SK-N-SH treated with all-trans-retinoic acid at 6 μM for 48 hours (cell line): ENCODE measurements at regions not wholly inside any gene's neighbourhood (a gene's known extent, or its start where the extent isn't known, plus 50 kb on each side); places are given as distances from the start of the nearest gene placed in this dataset.

Experiments
- ARNTL ChIP-seq: fragments of 450-650 bp; formaldehyde crosslinking; IDR thresholded peaks from 2 replicates; pipeline ENCODE4 v1.5.0; 2020; ENCODE audit warnings: low read depth, mild to moderate bottlenecking, moderate library complexity, borderline replicate concordance
- ESRRG ChIP-seq: fragments of 250-450 bp; sonication (Bioruptor Pico); IDR thresholded peaks from 2 replicates; pipeline ENCODE4 v1.6.1; 2021; ENCODE audit warnings: mild to moderate bottlenecking
- ISL1 ChIP-seq: fragments of 250-450 bp; sonication (Bioruptor Pico); IDR thresholded peaks from 2 replicates; pipeline ENCODE4 v2.1.2; 2022; ENCODE audit warnings: mild to moderate bottlenecking, moderate library complexity
- PPARA ChIP-seq: fragments of 250-450 bp; sonication (Bioruptor Pico); IDR thresholded peaks from 2 replicates; pipeline ENCODE4 v1.5.0; 2020; ENCODE audit warnings: mild to moderate bottlenecking, borderline replicate concordance
- ZC3H10 ChIP-seq: fragments of 250-450 bp; sonication (Bioruptor Pico); IDR thresholded peaks from 2 replicates; pipeline ENCODE4 v1.5.1; 2021; ENCODE audit warnings: mild to moderate bottlenecking, moderate library complexity
- ZFP3 ChIP-seq: fragments of 250-450 bp; sonication (Bioruptor Pico); IDR thresholded peaks from 2 replicates; pipeline ENCODE4 v1.5.0; 2020; ENCODE audit warnings: mild to moderate bottlenecking, moderate library complexity
- ZFP30 ChIP-seq: fragments of 450-650 bp; formaldehyde crosslinking; IDR thresholded peaks from 2 replicates; pipeline ENCODE4 v1.5.0; 2022; ENCODE audit warnings: mild to moderate bottlenecking, moderate library complexity
- TF ChIP-seq, protein P1 (sequence below): fragments of 250-450 bp; sonication (Bioruptor Pico); IDR thresholded peaks from 2 replicates; pipeline ENCODE4 v1.5.0; 2020; ENCODE audit warnings: mild to moderate bottlenecking, moderate library complexity
- TF ChIP-seq, protein P2 (sequence below): fragments of 250-450 bp; sonication (Bioruptor Pico); IDR thresholded peaks from 2 replicates; pipeline ENCODE4 v1.5.1; 2020; ENCODE audit warnings: low read depth, mild to moderate bottlenecking, moderate library complexity

- TF ChIP-seq ZFP3 (CRISPR knock-in tag): no peak
- TF ChIP-seq ISL1 (CRISPR knock-in tag): no peak
- TF ChIP-seq ARNTL: no peak
- TF ChIP-seq ZFP30: no peak
- TF ChIP-seq ESRRG: no peak
- TF ChIP-seq PPARA: no peak
- TF ChIP-seq, protein P1, sequence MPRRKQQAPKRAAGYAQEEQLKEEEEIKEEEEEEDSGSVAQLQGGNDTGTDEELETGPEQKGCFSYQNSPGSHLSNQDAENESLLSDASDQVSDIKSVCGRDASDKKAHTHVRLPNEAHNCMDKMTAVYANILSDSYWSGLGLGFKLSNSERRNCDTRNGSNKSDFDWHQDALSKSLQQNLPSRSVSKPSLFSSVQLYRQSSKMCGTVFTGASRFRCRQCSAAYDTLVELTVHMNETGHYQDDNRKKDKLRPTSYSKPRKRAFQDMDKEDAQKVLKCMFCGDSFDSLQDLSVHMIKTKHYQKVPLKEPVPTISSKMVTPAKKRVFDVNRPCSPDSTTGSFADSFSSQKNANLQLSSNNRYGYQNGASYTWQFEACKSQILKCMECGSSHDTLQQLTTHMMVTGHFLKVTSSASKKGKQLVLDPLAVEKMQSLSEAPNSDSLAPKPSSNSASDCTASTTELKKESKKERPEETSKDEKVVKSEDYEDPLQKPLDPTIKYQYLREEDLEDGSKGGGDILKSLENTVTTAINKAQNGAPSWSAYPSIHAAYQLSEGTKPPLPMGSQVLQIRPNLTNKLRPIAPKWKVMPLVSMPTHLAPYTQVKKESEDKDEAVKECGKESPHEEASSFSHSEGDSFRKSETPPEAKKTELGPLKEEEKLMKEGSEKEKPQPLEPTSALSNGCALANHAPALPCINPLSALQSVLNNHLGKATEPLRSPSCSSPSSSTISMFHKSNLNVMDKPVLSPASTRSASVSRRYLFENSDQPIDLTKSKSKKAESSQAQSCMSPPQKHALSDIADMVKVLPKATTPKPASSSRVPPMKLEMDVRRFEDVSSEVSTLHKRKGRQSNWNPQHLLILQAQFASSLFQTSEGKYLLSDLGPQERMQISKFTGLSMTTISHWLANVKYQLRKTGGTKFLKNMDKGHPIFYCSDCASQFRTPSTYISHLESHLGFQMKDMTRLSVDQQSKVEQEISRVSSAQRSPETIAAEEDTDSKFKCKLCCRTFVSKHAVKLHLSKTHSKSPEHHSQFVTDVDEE (CRISPR knock-in tag): no peak
- TF ChIP-seq, protein P2, sequence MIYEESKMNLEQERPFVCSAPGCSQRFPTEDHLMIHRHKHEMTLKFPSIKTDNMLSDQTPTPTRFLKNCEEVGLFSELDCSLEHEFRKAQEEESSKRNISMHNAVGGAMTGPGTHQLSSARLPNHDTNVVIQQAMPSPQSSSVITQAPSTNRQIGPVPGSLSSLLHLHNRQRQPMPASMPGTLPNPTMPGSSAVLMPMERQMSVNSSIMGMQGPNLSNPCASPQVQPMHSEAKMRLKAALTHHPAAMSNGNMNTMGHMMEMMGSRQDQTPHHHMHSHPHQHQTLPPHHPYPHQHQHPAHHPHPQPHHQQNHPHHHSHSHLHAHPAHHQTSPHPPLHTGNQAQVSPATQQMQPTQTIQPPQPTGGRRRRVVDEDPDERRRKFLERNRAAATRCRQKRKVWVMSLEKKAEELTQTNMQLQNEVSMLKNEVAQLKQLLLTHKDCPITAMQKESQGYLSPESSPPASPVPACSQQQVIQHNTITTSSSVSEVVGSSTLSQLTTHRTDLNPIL (CRISPR knock-in tag): no peak
- no peak for TF ChIP-seq ZC3H10 (CRISPR knock-in tag)
These were observed 192.6 kb upstream of the FOXN3 start for GRCh38 chr14:89609500-89610100.
